Neural crest cell (in vitro differentiated cells): ENCODE measurements at regions not wholly inside any gene's neighbourhood (a gene's known extent, or its start where the extent isn't known, plus 50 kb on each side); places are given as distances from the start of the nearest gene placed in this dataset.

Experiments
- DNase-seq: peaks from one replicate; pipeline ENCODE4 v3.0.0; 2021; ENCODE audit warnings: low read depth, mixed read lengths, low spot score
- H3K27ac Mint-ChIP-seq: one replicate; pipeline ENCODE4 v1.8.0; 2021; ENCODE audit warnings: mild to moderate bottlenecking, mixed read lengths; ENCODE audit not compliant: unreplicated experiment
- H3K27me3 Mint-ChIP-seq: 2 replicates; pipeline ENCODE4 v1.8.0; 2021; ENCODE audit warnings: low read depth, mild to moderate bottlenecking, mixed read lengths
- H3K36me3 Mint-ChIP-seq: 2 replicates; pipeline ENCODE4 v1.8.0; 2021; ENCODE audit warnings: low read depth, mild to moderate bottlenecking, mixed read lengths
- H3K4me1 Mint-ChIP-seq: 2 replicates; pipeline ENCODE4 v1.8.0; 2021; ENCODE audit warnings: mixed read lengths
- H3K4me3 Mint-ChIP-seq: one replicate; pipeline ENCODE4 v1.8.0; 2021; ENCODE audit warnings: mild to moderate bottlenecking, mixed read lengths
- H3K9me3 Mint-ChIP-seq: 2 replicates; pipeline ENCODE4 v1.8.0; 2021; ENCODE audit warnings: mixed read lengths
- CTCF ChIP-seq: fragments of 200-600 bp; sonication (generic); conservative IDR thresholded peaks from 2 replicates; pipeline ENCODE4 v1.5.0; 2021; ENCODE audit warnings: antibody characterized with exemption, mild to moderate bottlenecking

GRCh38 chr2:59998324-59998723 is 555.1 kb downstream of the BCL11A start:
- Mint-ChIP-seq H3K4me1 (no peaks in the 10 kb centered on the region), H3K36me3 (no peaks in the 10 kb centered on the region), H3K27me3 (no peaks in the 10 kb centered on the region), H3K9me3 (no peaks in the 10 kb centered on the region), H3K4me3 (no peak overlapping the region), H3K27ac (no peak overlapping the region)
- TF ChIP-seq CTCF: no peak
- DNase-seq: no peak

- TF ChIP-seq CTCF: no peak
- H3K4me1 Mint-ChIP-seq: no peaks in the 10 kb centered on the region
Observed at GRCh38 chr2:59997371-59997770, 556.1 kb downstream of the BCL11A start.

GRCh38 chr2:59996855-59997254 is 556.6 kb downstream of the BCL11A start:
- H3K36me3 Mint-ChIP-seq: no peaks in the 10 kb centered on the region
- no peaks in the 10 kb centered on the region for H3K9me3 Mint-ChIP-seq
- H3K4me3 Mint-ChIP-seq: no peak overlapping the region
- H3K27me3 Mint-ChIP-seq: no peaks in the 10 kb centered on the region
- DNase-seq: no peak
- H3K27ac Mint-ChIP-seq: no peak overlapping the region
- no peaks in the 10 kb centered on the region for H3K4me1 Mint-ChIP-seq
- TF ChIP-seq CTCF: no peak

More at GRCh38 chr2:59997371-59997770, 556.1 kb downstream of the BCL11A start:
- Mint-ChIP-seq H3K9me3 (no peaks in the 10 kb centered on the region), H3K36me3 (no peaks in the 10 kb centered on the region), H3K4me3 (no peak overlapping the region), H3K27ac (no peak overlapping the region), H3K27me3 (no peaks in the 10 kb centered on the region)
- DNase-seq: no peak

GRCh38 chr2:59993726-59994125 is 559.7 kb downstream of the BCL11A start:
- Mint-ChIP-seq H3K4me1 (peaks cover 4% of the 10 kb centered on the region), H3K36me3 (no peaks in the 10 kb centered on the region), H3K27me3 (no peaks in the 10 kb centered on the region), H3K27ac (no peak overlapping the region), H3K9me3 (no peaks in the 10 kb centered on the region), H3K4me3 (no peak overlapping the region)
- no peak for DNase-seq
- TF ChIP-seq CTCF: no peak

GRCh38 chr2:59988341-59988740 is 565.1 kb downstream of the BCL11A start:
- peaks cover 4% of the 10 kb centered on the region for H3K4me1 Mint-ChIP-seq
- no peaks in the 10 kb centered on the region for H3K36me3 Mint-ChIP-seq
- H3K27me3 Mint-ChIP-seq: no peaks in the 10 kb centered on the region
- no peak for TF ChIP-seq CTCF
- no peak overlapping the region for H3K27ac Mint-ChIP-seq
- no peak for DNase-seq
- peaks cover 3% of the 10 kb centered on the region for H3K9me3 Mint-ChIP-seq
- no peak overlapping the region for H3K4me3 Mint-ChIP-seq

GRCh38 chr2:59986511-59986910 is 566.9 kb downstream of the BCL11A start:
- Mint-ChIP-seq H3K4me1 (peaks cover 4% of the 10 kb centered on the region), H3K4me3 (no peak overlapping the region), H3K9me3 (peaks cover 3% of the 10 kb centered on the region), H3K36me3 (no peaks in the 10 kb centered on the region), H3K27me3 (no peaks in the 10 kb centered on the region), H3K27ac (no peak overlapping the region)
- DNase-seq: no peak
- no peak for TF ChIP-seq CTCF
